ENCODE measurements at regions not wholly inside any gene's neighbourhood (a gene's known extent, or its start where the extent isn't known, plus 50 kb on each side); places are given as distances from the start of the nearest gene placed in this dataset.

- Histone ChIP-seq H3K9me3 (ENCODE audit: control insufficient read depth, low read length) (no peaks in the 10 kb centered on the region), H3K36me3 (ENCODE audit: control insufficient read depth, insufficient read depth, low read length) (no peaks in the 10 kb centered on the region), H3K4me1 (ENCODE audit: control insufficient read depth, insufficient read depth, low read length) (peaks cover 9% of the 10 kb centered on the region), H3K9ac (ENCODE audit: low read length) (no peak overlapping the region), H3K27me3 (ENCODE audit: control insufficient read depth, insufficient read depth, low read length) (no peaks in the 10 kb centered on the region), H3K4me3 (ENCODE audit: low read length) (no peak overlapping the region)
These were observed 319.2 kb upstream of the RUNX1 start for GRCh38 chr21:35368326-35368725.

GRCh38 chr21:35367553-35367952 lies 318.5 kb upstream of the RUNX1 start:
- no peaks in the 10 kb centered on the region for H3K27me3 ChIP-seq (ENCODE audit: control insufficient read depth, insufficient read depth, low read length)
- H3K36me3 ChIP-seq (ENCODE audit: control insufficient read depth, insufficient read depth, low read length): no peaks in the 10 kb centered on the region
- peaks cover 9% of the 10 kb centered on the region for H3K4me1 ChIP-seq (ENCODE audit: control insufficient read depth, insufficient read depth, low read length)
- H3K9me3 ChIP-seq (ENCODE audit: control insufficient read depth, low read length): no peaks in the 10 kb centered on the region
- H3K9ac ChIP-seq (ENCODE audit: low read length): no peak overlapping the region
- no peak overlapping the region for H3K4me3 ChIP-seq (ENCODE audit: low read length)

GRCh38 chr21:35366394-35367080 lies 317.4 kb upstream of the RUNX1 start:
- Histone ChIP-seq H3K27me3 (ENCODE audit: control insufficient read depth, insufficient read depth, low read length) (no peaks in the 10 kb centered on the region), H3K4me3 (ENCODE audit: low read length) (no peak overlapping the region), H3K36me3 (ENCODE audit: control insufficient read depth, insufficient read depth, low read length) (no peaks in the 10 kb centered on the region), H3K9ac (ENCODE audit: low read length) (no peak overlapping the region), H3K9me3 (ENCODE audit: control insufficient read depth, low read length) (no peaks in the 10 kb centered on the region), H3K4me1 (ENCODE audit: control insufficient read depth, insufficient read depth, low read length) (peaks cover 9% of the 10 kb centered on the region)

GRCh38 chr21:35363458-35363857 lies 314.4 kb upstream of the RUNX1 start:
- Histone ChIP-seq H3K4me1 (ENCODE audit: control insufficient read depth, insufficient read depth, low read length) (peaks cover 9% of the 10 kb centered on the region), H3K4me3 (ENCODE audit: low read length) (no peak overlapping the region), H3K9ac (ENCODE audit: low read length) (no peak overlapping the region), H3K9me3 (ENCODE audit: control insufficient read depth, low read length) (no peaks in the 10 kb centered on the region), H3K27me3 (ENCODE audit: control insufficient read depth, insufficient read depth, low read length) (no peaks in the 10 kb centered on the region), H3K36me3 (ENCODE audit: control insufficient read depth, insufficient read depth, low read length) (no peaks in the 10 kb centered on the region)

GRCh38 chr21:35361988-35362387 lies 312.9 kb upstream of the RUNX1 start:
- Histone ChIP-seq H3K9me3 (ENCODE audit: control insufficient read depth, low read length) (no peaks in the 10 kb centered on the region), H3K4me1 (ENCODE audit: control insufficient read depth, insufficient read depth, low read length) (no peaks in the 10 kb centered on the region), H3K9ac (ENCODE audit: low read length) (no peak overlapping the region), H3K36me3 (ENCODE audit: control insufficient read depth, insufficient read depth, low read length) (no peaks in the 10 kb centered on the region), H3K27me3 (ENCODE audit: control insufficient read depth, insufficient read depth, low read length) (no peaks in the 10 kb centered on the region), H3K4me3 (ENCODE audit: low read length) (no peak overlapping the region)

GRCh38 chr21:35360870-35361570 lies 311.9 kb upstream of the RUNX1 start:
- Histone ChIP-seq H3K4me3 (ENCODE audit: low read length) (no peak overlapping the region), H3K36me3 (ENCODE audit: control insufficient read depth, insufficient read depth, low read length) (no peaks in the 10 kb centered on the region), H3K4me1 (ENCODE audit: control insufficient read depth, insufficient read depth, low read length) (no peaks in the 10 kb centered on the region), H3K9ac (ENCODE audit: low read length) (no peak overlapping the region), H3K27me3 (ENCODE audit: control insufficient read depth, insufficient read depth, low read length) (no peaks in the 10 kb centered on the region), H3K9me3 (ENCODE audit: control insufficient read depth, low read length) (no peaks in the 10 kb centered on the region)

GRCh38 chr21:35359076-35359475 lies 310.0 kb upstream of the RUNX1 start:
- Histone ChIP-seq H3K27me3 (ENCODE audit: control insufficient read depth, insufficient read depth, low read length) (no peaks in the 10 kb centered on the region), H3K9ac (ENCODE audit: low read length) (no peak overlapping the region), H3K36me3 (ENCODE audit: control insufficient read depth, insufficient read depth, low read length) (no peaks in the 10 kb centered on the region), H3K4me3 (ENCODE audit: low read length) (no peak overlapping the region), H3K9me3 (ENCODE audit: control insufficient read depth, low read length) (no peaks in the 10 kb centered on the region), H3K4me1 (ENCODE audit: control insufficient read depth, insufficient read depth, low read length) (no peaks in the 10 kb centered on the region)

GRCh38 chr21:35358008-35358407 lies 308.9 kb upstream of the RUNX1 start:
- no peaks in the 10 kb centered on the region for H3K4me1 ChIP-seq (ENCODE audit: control insufficient read depth, insufficient read depth, low read length)
- no peak overlapping the region for H3K4me3 ChIP-seq (ENCODE audit: low read length)
- H3K27me3 ChIP-seq (ENCODE audit: control insufficient read depth, insufficient read depth, low read length): no peaks in the 10 kb centered on the region
- H3K36me3 ChIP-seq (ENCODE audit: control insufficient read depth, insufficient read depth, low read length): no peaks in the 10 kb centered on the region
- no peak overlapping the region for H3K9ac ChIP-seq (ENCODE audit: low read length)
- no peaks in the 10 kb centered on the region for H3K9me3 ChIP-seq (ENCODE audit: control insufficient read depth, low read length)

- Histone ChIP-seq H3K9ac (ENCODE audit: low read length) (no peak overlapping the region), H3K36me3 (ENCODE audit: control insufficient read depth, insufficient read depth, low read length) (no peaks in the 10 kb centered on the region), H3K4me3 (ENCODE audit: low read length) (no peak overlapping the region), H3K27me3 (ENCODE audit: control insufficient read depth, insufficient read depth, low read length) (no peaks in the 10 kb centered on the region), H3K9me3 (ENCODE audit: control insufficient read depth, low read length) (no peaks in the 10 kb centered on the region), H3K4me1 (ENCODE audit: control insufficient read depth, insufficient read depth, low read length) (no peaks in the 10 kb centered on the region)
These were observed 308.1 kb upstream of the RUNX1 start for GRCh38 chr21:35357041-35357780.

GRCh38 chr21:35354078-35354477 lies 305.0 kb upstream of the RUNX1 start:
- Histone ChIP-seq H3K9me3 (ENCODE audit: control insufficient read depth, low read length) (no peaks in the 10 kb centered on the region), H3K27me3 (ENCODE audit: control insufficient read depth, insufficient read depth, low read length) (no peaks in the 10 kb centered on the region), H3K36me3 (ENCODE audit: control insufficient read depth, insufficient read depth, low read length) (no peaks in the 10 kb centered on the region), H3K9ac (ENCODE audit: low read length) (no peak overlapping the region), H3K4me1 (ENCODE audit: control insufficient read depth, insufficient read depth, low read length) (peaks cover 3% of the 10 kb centered on the region), H3K4me3 (ENCODE audit: low read length) (no peak overlapping the region)

GRCh38 chr21:35352793-35353192 lies 303.7 kb upstream of the RUNX1 start:
- Histone ChIP-seq H3K4me3 (ENCODE audit: low read length) (no peak overlapping the region), H3K9me3 (ENCODE audit: control insufficient read depth, low read length) (no peaks in the 10 kb centered on the region), H3K9ac (ENCODE audit: low read length) (no peak overlapping the region), H3K36me3 (ENCODE audit: control insufficient read depth, insufficient read depth, low read length) (no peaks in the 10 kb centered on the region), H3K4me1 (ENCODE audit: control insufficient read depth, insufficient read depth, low read length) (peaks cover 7% of the 10 kb centered on the region), H3K27me3 (ENCODE audit: control insufficient read depth, insufficient read depth, low read length) (no peaks in the 10 kb centered on the region)

- Histone ChIP-seq H3K4me1 (ENCODE audit: control insufficient read depth, insufficient read depth, low read length) (peaks cover 7% of the 10 kb centered on the region), H3K9ac (ENCODE audit: low read length) (no peak overlapping the region), H3K9me3 (ENCODE audit: control insufficient read depth, low read length) (no peaks in the 10 kb centered on the region), H3K36me3 (ENCODE audit: control insufficient read depth, insufficient read depth, low read length) (no peaks in the 10 kb centered on the region), H3K27me3 (ENCODE audit: control insufficient read depth, insufficient read depth, low read length) (no peaks in the 10 kb centered on the region), H3K4me3 (ENCODE audit: low read length) (no peak overlapping the region)
These were observed 303.1 kb upstream of the RUNX1 start for GRCh38 chr21:35352066-35352770.
